Sigmoid colon (tissue), 6 donors: ENCODE measurements at regions not wholly inside any gene's neighbourhood (a gene's known extent, or its start where the extent isn't known, plus 50 kb on each side); places are given as distances from the start of the nearest gene placed in this dataset.
A peak's percentile ranks its signal among the peaks of the same experiment; 100 is the strongest.

Experiments used
- DNase-seq: peaks from one replicate; pipeline ENCODE4 v3.0.0-alpha.2; 2019
- H3K27ac ChIP-seq, 4 donors: fragments of 200-600 bp; sonication (generic); one replicate each; pipeline ENCODE4 v1.5.1; 2016 to 2019; ENCODE audit warnings: mild to moderate bottlenecking in 1 of 4
- H3K27me3 ChIP-seq, 3 donors: fragments of 200-600 bp; sonication (generic); one replicate each; pipeline ENCODE4 v1.5.1; 2019; ENCODE audit warnings: mild to moderate bottlenecking in 1 of 3
- H3K36me3 ChIP-seq, 4 donors: fragments of 200-600 bp; sonication (generic); one replicate each; pipeline ENCODE4 v1.5.1; 2016 to 2019
- H3K4me1 ChIP-seq, 4 donors: fragments of 200-600 bp; sonication (generic); one replicate each; pipeline ENCODE4 v1.5.1; 2017 to 2019
- H3K4me3 ChIP-seq, 4 donors: fragments of 200-600 bp; sonication (generic); one replicate each; pipeline ENCODE4 v1.5.1; 2017 to 2019; ENCODE audit warnings: mild to moderate bottlenecking in 2 of 4, moderate library complexity in 1 of 4
- H3K9me3 ChIP-seq, 4 donors: fragments of 200-600 bp in 3 of 4; sonication (generic) in 3 of 4; one replicate each; pipeline versions ENCODE4 v1.5.1 to v1.6.1; 2013 to 2019
- EP300 ChIP-seq, 4 donors: sonication (generic); formaldehyde crosslinking; IDR thresholded peaks; one replicate each; pipeline ENCODE4 v1.6.1; 2017; ENCODE audit warnings: antibody characterized with exemption in 4 of 4
- POLR2A ChIP-seq, 2 donors: fragments of 450-650 bp; IDR thresholded peaks; one replicate each; pipeline ENCODE4 v1.6.1; 2016; ENCODE audit warnings: antibody characterized with exemption in 2 of 2, mild to moderate bottlenecking in 2 of 2, moderate library complexity in 2 of 2
- POLR2AphosphoS5 ChIP-seq, 4 donors: sonication (generic); formaldehyde crosslinking; IDR thresholded peaks; one replicate each; pipeline ENCODE4 v1.6.1; 2017; ENCODE audit warnings: antibody characterized with exemption in 4 of 4
- WGBS, 2 donors: extraction: QIAGEN DNeasy Blood & Tissue Kit; methylation state at CpG; one replicate each; pipeline ENCODE4 v1.1.7; 2013; 5-methylcytosine and 5-hydroxymethylcytosine counted together
- intact Hi-C: fragments of 100-400 bp; cut with DNase I; formaldehyde crosslinking; loops from one replicate; pipeline ENCODE4 v1.15.1; 2023
- TF ChIP-seq, protein P1 (sequence below), 4 experiments: fragments of 450-650 bp in 3 of 4; fragments of 200-600 bp in 1 of 4; IDR thresholded peaks; one replicate each; pipeline ENCODE4 v1.5.1; 2016 to 2019; ENCODE audit warnings: antibody characterized with exemption in 4 of 4, mild to moderate bottlenecking in 3 of 4, moderate library complexity in 2 of 4
- donor health status: healthy with polysubstance abuse.
- donor health status: healthy.

DNA sequence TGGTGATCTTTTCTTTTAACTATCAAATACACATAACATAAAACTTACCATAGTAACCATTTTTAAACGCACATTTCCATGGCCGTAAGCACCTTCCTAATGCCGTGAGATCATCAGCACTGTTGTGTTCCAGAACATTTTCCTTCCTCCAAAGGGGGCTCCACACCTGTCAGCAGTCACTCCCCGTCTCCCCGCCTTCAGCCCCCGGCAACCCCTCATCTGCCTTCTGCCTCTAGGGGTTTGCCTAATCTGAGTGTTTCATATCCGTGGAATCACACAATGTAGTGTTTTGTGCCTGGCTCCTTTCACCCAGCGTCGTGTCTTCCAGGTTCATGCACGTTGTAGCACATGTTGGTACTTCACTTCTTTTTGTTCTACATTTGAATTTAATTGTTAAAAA lies 350.1 kb upstream of the TNRC6C start:
- no peak overlapping the region for H3K27ac ChIP-seq
- no peaks in the 10 kb centered on the region for H3K27me3 ChIP-seq
- TF ChIP-seq POLR2A (IDR thresholded peaks at IDR 0.05): no peak
- no peaks in the 10 kb centered on the region for H3K9me3 ChIP-seq
- intact Hi-C loops: no loop called here
- H3K4me3 ChIP-seq: no peak overlapping the region
- H3K36me3 ChIP-seq: no peaks in the 10 kb centered on the region
- H3K4me1 ChIP-seq: peaks cover 0 to 41% (median 34%) of the 10 kb centered on the region in 4 donors
- no peak for DNase-seq
- WGBS, 2 donors: 94 to 95% methylated on average over 10 of the region's 10 CpGs

DNA sequence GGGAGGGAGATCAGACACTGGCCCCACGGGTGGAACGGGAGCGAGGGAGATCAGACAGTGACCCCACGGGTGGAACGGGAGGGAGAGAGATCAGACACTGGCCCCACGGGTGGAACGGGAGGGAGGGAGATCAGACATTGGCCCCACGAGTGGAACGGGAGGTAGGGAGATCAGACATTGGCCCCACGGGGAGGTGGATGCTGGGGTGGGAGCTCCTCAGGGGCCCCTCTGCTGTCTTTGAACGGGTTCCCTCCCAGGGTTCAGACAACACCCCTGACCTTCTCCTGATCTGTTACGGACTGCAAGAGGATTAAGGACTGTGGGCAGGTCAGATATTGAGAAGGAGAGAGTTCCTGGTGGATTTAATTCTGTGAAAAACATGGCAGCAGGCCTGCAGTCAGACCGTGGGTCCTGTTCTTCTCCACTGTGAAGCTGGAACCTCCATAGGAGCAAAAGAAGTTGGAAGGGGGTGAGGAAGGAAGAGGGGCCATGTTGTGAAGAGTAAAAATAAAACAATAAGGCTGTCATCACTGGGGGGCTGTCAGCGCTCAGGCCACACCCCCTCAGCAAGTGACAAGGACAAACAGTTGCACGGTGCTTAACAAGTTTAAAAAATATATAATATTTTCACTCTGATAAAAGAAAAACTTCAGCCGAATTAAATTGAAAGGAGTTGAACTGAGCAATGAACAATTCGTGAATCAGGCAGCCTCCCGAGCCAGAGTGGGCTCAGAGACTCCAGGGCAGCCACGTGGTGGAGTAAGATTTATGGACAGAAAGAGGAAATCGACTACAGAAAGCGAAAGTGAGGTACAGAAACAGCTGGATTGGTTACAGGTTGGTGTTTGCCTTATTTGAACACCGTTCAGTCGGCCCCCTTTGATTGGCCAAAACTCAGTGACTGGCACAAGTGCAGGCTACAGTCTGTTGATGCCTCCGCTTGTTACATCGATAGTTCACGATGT lies 348.7 kb upstream of the TNRC6C start:
- intact Hi-C loops: no loop called here
- peak overlapping the region; percentile 21 to 77 (median 64) for H3K27ac ChIP-seq
- H3K4me1 ChIP-seq: peaks cover 0 to 37% (median 31%) of the 10 kb centered on the region in 4 donors
- no peak for TF ChIP-seq POLR2A (IDR thresholded peaks at IDR 0.05)
- peak in 2 of 4 donors; percentile 20 to 27 for TF ChIP-seq POLR2AphosphoS5 (IDR thresholded peaks at IDR 0.05)
- TF ChIP-seq, protein P1, sequence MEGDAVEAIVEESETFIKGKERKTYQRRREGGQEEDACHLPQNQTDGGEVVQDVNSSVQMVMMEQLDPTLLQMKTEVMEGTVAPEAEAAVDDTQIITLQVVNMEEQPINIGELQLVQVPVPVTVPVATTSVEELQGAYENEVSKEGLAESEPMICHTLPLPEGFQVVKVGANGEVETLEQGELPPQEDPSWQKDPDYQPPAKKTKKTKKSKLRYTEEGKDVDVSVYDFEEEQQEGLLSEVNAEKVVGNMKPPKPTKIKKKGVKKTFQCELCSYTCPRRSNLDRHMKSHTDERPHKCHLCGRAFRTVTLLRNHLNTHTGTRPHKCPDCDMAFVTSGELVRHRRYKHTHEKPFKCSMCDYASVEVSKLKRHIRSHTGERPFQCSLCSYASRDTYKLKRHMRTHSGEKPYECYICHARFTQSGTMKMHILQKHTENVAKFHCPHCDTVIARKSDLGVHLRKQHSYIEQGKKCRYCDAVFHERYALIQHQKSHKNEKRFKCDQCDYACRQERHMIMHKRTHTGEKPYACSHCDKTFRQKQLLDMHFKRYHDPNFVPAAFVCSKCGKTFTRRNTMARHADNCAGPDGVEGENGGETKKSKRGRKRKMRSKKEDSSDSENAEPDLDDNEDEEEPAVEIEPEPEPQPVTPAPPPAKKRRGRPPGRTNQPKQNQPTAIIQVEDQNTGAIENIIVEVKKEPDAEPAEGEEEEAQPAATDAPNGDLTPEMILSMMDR (IDR thresholded peaks at IDR 0.05): no peak
- H3K9me3 ChIP-seq: no peaks in the 10 kb centered on the region
- H3K36me3 ChIP-seq: no peaks in the 10 kb centered on the region
- peak; percentile 78 for DNase-seq
- H3K4me3 ChIP-seq: peak overlapping the region in 3 of 4 donors; percentile 5 to 23 (median 5)
- no peaks in the 10 kb centered on the region for H3K27me3 ChIP-seq
- 58 to 69% methylated on average over 26 of the region's 26 CpGs for WGBS, 2 donors

DNA sequence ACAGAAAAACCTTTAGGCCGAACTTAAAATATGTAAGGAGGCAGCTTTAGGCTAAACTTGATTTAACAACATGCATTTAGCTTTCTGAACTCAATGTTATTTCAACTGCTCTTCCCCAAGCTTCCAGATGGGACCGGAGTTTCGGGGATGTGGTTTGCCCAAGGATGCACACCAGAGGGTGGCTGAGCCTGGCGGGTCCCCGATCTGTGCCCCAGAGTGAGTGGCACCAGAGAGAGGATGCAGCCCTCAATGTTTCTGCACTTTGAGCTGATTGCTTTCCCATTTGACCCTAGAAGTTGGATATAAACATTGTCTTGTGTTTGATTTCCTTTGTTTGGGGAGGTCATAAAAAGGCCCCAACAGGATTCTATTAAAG lies 348.0 kb upstream of the TNRC6C start:
- no peak for DNase-seq
- intact Hi-C loops: no loop called here
- Histone ChIP-seq H3K4me1 (peaks cover 0 to 44% (median 37%) of the 10 kb centered on the region in 4 donors), H3K27me3 (no peaks in the 10 kb centered on the region), H3K27ac (peak overlapping the region; percentile 21 to 77 (median 64)), H3K36me3 (no peaks in the 10 kb centered on the region), H3K9me3 (no peaks in the 10 kb centered on the region), H3K4me3 (peak overlapping the region in 2 of 4 donors; percentile 5 to 23)
- 42 to 51% methylated on average over 5 of the region's 5 CpGs for WGBS, 2 donors
- TF ChIP-seq POLR2A (IDR thresholded peaks at IDR 0.05) (no peak), EP300 (IDR thresholded peaks at IDR 0.05) (no peak)
- TF ChIP-seq, protein P1 (IDR thresholded peaks at IDR 0.05): no peak

DNA sequence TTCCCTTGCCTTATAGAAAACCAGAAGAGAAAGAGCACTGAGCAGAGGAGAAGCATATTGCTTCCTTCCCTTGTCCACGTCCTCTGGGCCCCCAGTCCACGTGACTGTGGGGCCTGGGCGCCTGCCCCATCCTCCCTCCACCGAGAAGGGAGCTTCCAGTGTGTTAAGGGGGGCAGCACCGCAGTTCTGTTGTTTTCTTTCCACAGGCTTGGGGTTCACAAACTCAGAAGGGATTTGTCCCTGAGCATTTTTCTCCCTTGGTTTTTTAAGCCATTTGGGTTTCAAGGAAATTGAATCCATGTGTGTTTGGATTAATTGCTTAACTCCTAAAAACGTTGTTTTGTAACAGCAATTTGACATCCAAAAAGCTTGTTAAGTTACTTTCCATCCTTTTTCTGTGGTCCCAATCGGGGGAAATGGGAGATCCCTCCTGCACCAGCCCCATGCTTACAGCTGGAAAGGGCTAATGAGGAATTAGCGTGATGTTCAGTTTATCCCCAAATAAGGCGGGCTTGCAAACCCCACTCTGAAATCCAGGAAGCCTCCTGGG lies 347.5 kb upstream of the TNRC6C start:
- Histone ChIP-seq H3K4me3 (no peak overlapping the region), H3K27me3 (no peaks in the 10 kb centered on the region), H3K36me3 (no peaks in the 10 kb centered on the region), H3K27ac (peak overlapping the region; percentile 21 to 77 (median 64)), H3K9me3 (no peaks in the 10 kb centered on the region), H3K4me1 (peaks cover 0 to 46% (median 41%) of the 10 kb centered on the region in 4 donors)
- peak; percentile 57 for DNase-seq
- intact Hi-C loops: no loop called here
- WGBS, 2 donors: 40 to 41% methylated on average over 9 of the region's 9 CpGs
- no peak for TF ChIP-seq POLR2A (IDR thresholded peaks at IDR 0.05)
- TF ChIP-seq POLR2AphosphoS5 (IDR thresholded peaks at IDR 0.05): no peak

DNA sequence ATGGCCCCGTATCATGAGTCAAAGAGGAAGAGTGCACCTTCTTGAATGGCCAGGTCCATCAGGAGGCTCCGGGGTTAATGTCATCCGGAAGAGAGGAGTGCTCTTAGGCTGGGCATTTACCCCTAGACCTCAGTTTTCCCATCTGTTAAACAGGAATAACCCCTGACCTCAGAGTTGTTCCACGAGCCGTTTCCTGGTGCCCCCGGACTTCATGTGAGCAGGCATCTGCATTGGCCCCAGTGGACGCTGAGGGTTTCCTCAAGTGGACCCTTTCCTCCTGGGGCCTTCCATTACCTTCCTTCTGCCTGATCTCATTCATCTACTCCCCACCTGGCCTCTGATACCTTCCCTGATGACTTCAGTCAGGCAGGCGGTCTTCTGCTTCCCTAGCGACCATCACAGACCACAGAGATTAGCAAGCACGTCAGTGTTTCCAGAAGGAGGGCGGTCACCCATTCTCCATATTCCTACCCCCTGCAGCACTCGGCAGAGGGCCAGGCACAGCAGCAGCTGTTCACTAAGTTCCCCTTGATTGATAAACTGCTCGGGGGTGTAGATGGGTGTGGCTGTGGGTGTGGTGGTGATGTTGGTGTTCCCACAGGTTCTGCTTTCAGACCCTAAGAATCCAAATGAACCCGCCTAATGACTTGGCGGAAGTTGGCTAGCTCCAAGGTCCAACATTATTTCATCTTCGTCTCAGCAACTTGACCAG lies 346.6 kb upstream of the TNRC6C start:
- H3K9me3 ChIP-seq: no peaks in the 10 kb centered on the region
- TF ChIP-seq EP300 (IDR thresholded peaks at IDR 0.05): no peak
- no peak for TF ChIP-seq POLR2AphosphoS5 (IDR thresholded peaks at IDR 0.05)
- TF ChIP-seq, protein P1 (IDR thresholded peaks at IDR 0.05): no peak
- TF ChIP-seq POLR2A (IDR thresholded peaks at IDR 0.05): no peak
- no peaks in the 10 kb centered on the region for H3K36me3 ChIP-seq
- 73 to 89% methylated on average over 16 of the region's 16 CpGs for WGBS, 2 donors
- H3K4me1 ChIP-seq: peaks cover 0 to 44% (median 39%) of the 10 kb centered on the region in 4 donors
- peak overlapping the region in 1 of 4 donors; percentile 21 for H3K27ac ChIP-seq
- no peaks in the 10 kb centered on the region for H3K27me3 ChIP-seq
- intact Hi-C loops: no loop called here
- H3K4me3 ChIP-seq: no peak overlapping the region
- DNase-seq: peak; percentile 48
